ENCODE measurements at regions not wholly inside any gene's neighbourhood (a gene's known extent, or its start where the extent isn't known, plus 50 kb on each side); places are given as distances from the start of the nearest gene placed in this dataset.

DNA sequence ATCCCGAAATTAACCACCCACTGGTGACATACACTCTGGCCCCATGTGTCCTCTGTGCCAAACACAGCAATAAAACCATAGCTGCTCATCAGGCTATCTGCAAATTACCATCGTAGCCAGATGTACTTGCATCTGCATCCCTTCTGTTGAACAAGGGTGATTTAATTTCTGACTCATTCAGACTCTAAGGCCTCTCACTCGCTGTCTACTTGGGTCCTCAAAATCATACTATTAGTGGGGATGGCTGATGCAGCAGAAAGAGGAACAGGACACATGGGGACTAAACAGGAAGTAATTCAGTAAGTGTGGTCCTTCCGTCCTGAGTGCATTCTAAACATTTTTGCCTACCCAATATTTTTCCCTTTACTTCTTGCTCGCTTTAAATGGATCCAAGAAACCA lies 2275.0 kb upstream of the PCDH20 start:
- Histone ChIP-seq H3K9ac (ENCODE audit: control insufficient read depth, insufficient read depth, low read length) (no peak overlapping the region), H4K20me1 (ENCODE audit: control insufficient read depth, insufficient read depth) (no peaks in the 10 kb centered on the region), H3K27me3 (replicated peaks in 1 of 2; ENCODE audit: control insufficient read depth in 2 of 2, insufficient read depth in 2 of 2, low read length in 1 of 2) (no peaks in the 10 kb centered on the region), H3K9me3 (replicated peaks; ENCODE audit: control insufficient read depth, insufficient read depth, low read length) (no peaks in the 10 kb centered on the region), H3K79me2 (ENCODE audit: control insufficient read depth, insufficient read depth, low read length) (no peaks in the 10 kb centered on the region), H2AFZ (ENCODE audit: control insufficient read depth, low read depth, low read length) (no peak overlapping the region), H3K27ac (ENCODE audit: control insufficient read depth, insufficient read depth) (no peak overlapping the region), H3K4me1 (ENCODE audit: control insufficient read depth, insufficient read depth, low read length) (no peaks in the 10 kb centered on the region), H3K4me2 (ENCODE audit: control insufficient read depth, insufficient read depth) (no peak overlapping the region), H3K36me3 (ENCODE audit: control insufficient read depth in 2 of 2, insufficient read depth in 2 of 2, low read length in 1 of 2) (no peaks in the 10 kb centered on the region), H3K4me3 (no peak overlapping the region)
- RAD21 ChIA-PET (ENCODE audit: unreplicated experiment): no interaction called here
- intact Hi-C loops (cut with micrococcal nuclease; ENCODE audit: unreplicated experiment) (no loop called here), in situ Hi-C loops (cut with MboI) (no loop called here)
- SMC1A ChIA-PET (ENCODE audit: uncharacterized antibody, unreplicated experiment): no interaction called here
- POLR2A ChIA-PET: no interaction called here
- CTCF ChIA-PET: no interaction called here
- FAIRE-seq (no peak), DNase-seq (ENCODE audit: low read depth, low spot score) (no peak), ATAC-seq (peak; percentile 34; the same call in 1 of the 3 replicates)
- WGBS (ENCODE audit: insufficient coverage, insufficient replicate concordance, low lambda C conversion rate, missing lambda C conversion rate): 14% methylated on average over 5 of the region's 5 CpGs
- no TSS peak for BruUV-seq (replicated peaks)
- TF ChIP-seq IKZF2 (IDR thresholded peaks at IDR 0.05) (no peak), HDAC6 (IDR thresholded peaks at IDR 0.05; ENCODE audit: unreplicated experiment) (no peak), SUPT20H (IDR thresholded peaks at IDR 0.05; ENCODE audit: borderline replicate concordance, control insufficient read depth, low read depth, low read length) (no peak), ZNF217 (IDR thresholded peaks at IDR 0.05) (no peak), MYB (IDR thresholded peaks at IDR 0.05; ENCODE audit: borderline replicate concordance, low read depth, low read length) (no peak), GABPA (IDR thresholded peaks at IDR 0.05; ENCODE audit: low read depth) (no peak), USF1 (IDR thresholded peaks at IDR 0.05; ENCODE audit: borderline replicate concordance, extremely low read length, insufficient read depth, low read depth, low read length) (no peak), TCF3 (IDR thresholded peaks at IDR 0.05; ENCODE audit: borderline replicate concordance, insufficient read depth, low read depth, low read length) (no peak), MEF2A (IDR thresholded peaks at IDR 0.05; ENCODE audit: insufficient read depth, low read depth, low read length) (no peak), YBX1 (IDR thresholded peaks at IDR 0.05) (no peak), SREBF1 (IDR thresholded peaks at IDR 0.05; ENCODE audit: low read length) (no peak), KDM1A (IDR thresholded peaks at IDR 0.05; ENCODE audit: borderline replicate concordance) (no peak)
- TF ChIP-seq, protein P1, sequence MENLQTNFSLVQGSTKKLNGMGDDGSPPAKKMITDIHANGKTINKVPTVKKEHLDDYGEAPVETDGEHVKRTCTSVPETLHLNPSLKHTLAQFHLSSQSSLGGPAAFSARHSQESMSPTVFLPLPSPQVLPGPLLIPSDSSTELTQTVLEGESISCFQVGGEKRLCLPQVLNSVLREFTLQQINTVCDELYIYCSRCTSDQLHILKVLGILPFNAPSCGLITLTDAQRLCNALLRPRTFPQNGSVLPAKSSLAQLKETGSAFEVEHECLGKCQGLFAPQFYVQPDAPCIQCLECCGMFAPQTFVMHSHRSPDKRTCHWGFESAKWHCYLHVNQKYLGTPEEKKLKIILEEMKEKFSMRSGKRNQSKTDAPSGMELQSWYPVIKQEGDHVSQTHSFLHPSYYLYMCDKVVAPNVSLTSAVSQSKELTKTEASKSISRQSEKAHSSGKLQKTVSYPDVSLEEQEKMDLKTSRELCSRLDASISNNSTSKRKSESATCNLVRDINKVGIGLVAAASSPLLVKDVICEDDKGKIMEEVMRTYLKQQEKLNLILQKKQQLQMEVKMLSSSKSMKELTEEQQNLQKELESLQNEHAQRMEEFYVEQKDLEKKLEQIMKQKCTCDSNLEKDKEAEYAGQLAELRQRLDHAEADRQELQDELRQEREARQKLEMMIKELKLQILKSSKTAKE (IDR thresholded peaks at IDR 0.05; ENCODE audit: low read depth, poor library complexity, severe bottlenecking): no peak
